MM.1S (cell line): ENCODE measurements at regions not wholly inside any gene's neighbourhood (a gene's known extent, or its start where the extent isn't known, plus 50 kb on each side); places are given as distances from the start of the nearest gene placed in this dataset.
"Not testable (repeated sequence)": the region's sequence is repeated elsewhere in the genome, so short reads cannot be mapped to it uniquely, and the experiment has no call there.

Experiments used
- CTCF ChIP-seq: fragments of 300-600 bp; sonication (generic); IDR thresholded peaks from 2 replicates; pipeline ENCODE4 v1.5.1; 2016; ENCODE audit warnings: antibody characterized with exemption, low read length, mixed read lengths
- EZH2 ChIP-seq: fragments of 300-600 bp; sonication (generic); optimal IDR thresholded peaks from 2 replicates; pipeline ENCODE3; 2017; ENCODE audit warnings: low read depth, mild to moderate bottlenecking, antibody characterized with exemption, low read length, mixed read lengths
- EZH2phosphoT487 ChIP-seq: fragments of 300-600 bp; sonication (generic); IDR thresholded peaks from 2 replicates; pipeline ENCODE4 v1.6.1; 2018; ENCODE audit warnings: antibody characterized with exemption, low read length

DNA sequence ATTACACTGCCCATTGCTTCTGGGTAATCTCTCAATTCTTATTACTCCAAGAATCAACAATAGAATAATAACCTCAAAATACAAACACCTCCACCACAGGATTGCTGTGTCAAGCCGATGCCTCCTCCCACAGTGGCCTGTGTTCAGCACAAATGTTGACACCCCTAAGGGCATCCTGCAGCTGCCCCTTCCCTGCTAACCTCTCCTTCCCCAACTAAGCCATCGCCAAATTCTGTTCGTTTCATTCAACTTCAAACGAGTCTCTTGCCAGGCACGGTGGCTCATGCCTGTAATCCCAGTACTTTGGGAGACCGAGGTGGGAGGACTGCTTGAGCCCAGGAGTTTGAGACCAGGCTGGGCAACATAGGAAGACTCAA, 155.2 kb downstream of the ATP6V0E2 start:
- not testable (repeated sequence) for TF ChIP-seq CTCF, EZH2, EZH2phosphoT487
